ENCODE measurements at regions not wholly inside any gene's neighbourhood (a gene's known extent, or its start where the extent isn't known, plus 50 kb on each side); places are given as distances from the start of the nearest gene placed in this dataset.

- DNase-seq, result no peak
Measured at GRCh38 chr12:126488806-126489205, 1423.6 kb downstream of the AACS start.

- no peak for DNase-seq
Measured at GRCh38 chr12:126492181-126492580, 1426.9 kb downstream of the AACS start.

GRCh38 chr12:126493366-126494108 lies 1428.3 kb downstream of the AACS start:
- DNase-seq, result no peak

DNA sequence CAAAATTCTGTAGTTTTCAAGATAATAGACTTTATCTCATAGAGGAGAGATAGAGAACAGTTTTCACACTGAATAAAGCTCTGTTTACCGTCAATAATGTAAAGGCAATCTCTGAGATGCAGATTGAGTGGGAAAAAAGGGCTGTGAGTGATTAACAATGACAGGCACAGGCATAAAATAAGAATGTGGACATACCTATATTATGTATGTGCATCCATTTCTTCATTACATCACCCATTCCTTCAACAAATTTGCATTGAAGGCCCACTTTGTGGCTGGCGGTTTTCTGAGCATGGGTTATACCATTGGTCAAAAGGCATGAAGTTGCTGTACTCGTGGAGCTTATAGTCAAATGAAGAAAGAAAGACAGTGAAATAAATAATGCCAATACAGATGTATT lies 1431.0 kb downstream of the AACS start:
- DNase-seq, result no peak

GRCh38 chr12:126506426-126507182 lies 1441.4 kb downstream of the AACS start:
- no peak for DNase-seq

- DNase-seq, result no peak
Measured at GRCh38 chr12:126507231-126507630, 1442.0 kb downstream of the AACS start.

DNA sequence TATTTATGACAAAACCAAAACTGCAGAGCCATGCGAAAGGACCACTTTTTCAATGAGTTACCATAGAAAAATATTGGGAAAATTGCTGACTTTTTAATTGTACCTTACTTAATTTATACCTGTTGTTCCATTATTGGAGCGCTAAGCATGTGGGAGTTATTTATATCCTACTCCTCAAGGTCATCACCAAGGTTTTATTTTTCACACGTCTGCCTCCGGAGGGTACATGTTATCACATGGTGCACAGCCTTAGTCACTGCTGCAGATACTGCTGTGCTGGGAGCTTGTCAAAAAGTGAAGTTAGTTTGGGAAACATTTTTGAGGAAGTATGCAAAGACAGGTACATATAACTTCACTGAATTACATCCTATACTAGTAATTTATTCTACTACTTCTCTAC lies 1444.3 kb downstream of the AACS start:
- DNase-seq, result no peak

DNA sequence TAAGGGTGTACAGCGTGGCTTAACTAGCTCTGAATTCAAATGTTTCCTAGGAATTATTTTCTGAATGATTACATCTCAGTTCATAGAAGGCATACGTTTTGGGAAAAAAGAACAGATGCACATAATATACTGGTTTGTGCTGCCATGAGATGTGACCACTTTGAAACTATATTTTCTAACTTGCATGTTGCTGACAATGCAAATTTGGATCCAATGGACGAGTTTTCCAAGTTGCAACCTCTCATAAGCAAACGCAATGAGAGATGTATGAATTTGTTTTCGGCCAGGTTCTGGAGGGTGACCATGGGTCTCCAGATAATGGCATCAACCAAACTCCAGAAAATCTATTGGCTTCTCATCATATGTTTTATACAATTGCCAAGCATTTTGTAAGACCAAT lies 1445.4 kb downstream of the AACS start:
- no peak for DNase-seq

DNA sequence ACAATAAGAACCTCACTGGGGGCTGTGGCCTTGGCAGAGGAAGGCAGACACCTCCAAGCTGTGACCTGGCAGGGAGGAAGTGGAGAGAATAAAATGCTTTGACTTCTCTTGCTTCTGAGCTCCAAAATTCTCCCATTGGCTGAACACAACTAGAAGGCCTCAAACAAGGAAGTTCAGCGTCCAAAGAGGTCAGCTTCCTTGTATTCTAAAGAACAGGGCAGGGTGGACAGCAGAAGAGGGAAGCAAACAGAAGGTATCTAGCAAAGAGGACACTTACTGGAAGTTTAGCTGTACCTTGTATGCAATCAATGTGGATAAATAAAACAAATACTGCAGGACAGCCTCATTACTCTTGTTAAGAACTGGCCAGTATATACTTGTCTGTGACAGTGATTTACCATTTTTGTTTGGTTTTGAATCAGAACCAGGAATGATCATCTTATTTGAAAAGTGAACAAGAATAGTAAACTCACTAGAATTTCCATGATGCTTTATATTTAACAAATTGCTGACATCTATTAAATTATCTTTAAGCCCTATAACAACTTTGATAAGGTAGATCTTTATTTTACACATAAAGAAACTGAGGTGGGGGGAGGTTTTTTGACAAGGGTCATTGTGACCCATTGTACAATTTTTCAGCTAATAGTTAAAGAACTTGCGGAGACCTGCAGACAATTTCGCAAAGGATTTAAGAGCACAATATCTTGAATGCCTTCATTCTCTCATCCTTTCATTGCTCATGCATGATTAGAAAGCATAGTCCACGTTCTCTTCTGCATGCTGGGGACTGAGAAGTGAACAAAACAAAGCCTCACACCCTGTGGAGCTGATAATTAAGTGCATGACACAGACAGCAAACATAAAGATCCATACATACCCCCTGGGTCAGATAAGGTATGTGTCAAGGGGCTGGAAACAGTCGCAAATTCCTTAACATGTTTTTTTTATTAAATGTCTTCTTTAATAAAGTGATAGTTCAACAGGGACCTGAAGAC lies 1448.0 kb downstream of the AACS start:
- no peak for DNase-seq

DNA sequence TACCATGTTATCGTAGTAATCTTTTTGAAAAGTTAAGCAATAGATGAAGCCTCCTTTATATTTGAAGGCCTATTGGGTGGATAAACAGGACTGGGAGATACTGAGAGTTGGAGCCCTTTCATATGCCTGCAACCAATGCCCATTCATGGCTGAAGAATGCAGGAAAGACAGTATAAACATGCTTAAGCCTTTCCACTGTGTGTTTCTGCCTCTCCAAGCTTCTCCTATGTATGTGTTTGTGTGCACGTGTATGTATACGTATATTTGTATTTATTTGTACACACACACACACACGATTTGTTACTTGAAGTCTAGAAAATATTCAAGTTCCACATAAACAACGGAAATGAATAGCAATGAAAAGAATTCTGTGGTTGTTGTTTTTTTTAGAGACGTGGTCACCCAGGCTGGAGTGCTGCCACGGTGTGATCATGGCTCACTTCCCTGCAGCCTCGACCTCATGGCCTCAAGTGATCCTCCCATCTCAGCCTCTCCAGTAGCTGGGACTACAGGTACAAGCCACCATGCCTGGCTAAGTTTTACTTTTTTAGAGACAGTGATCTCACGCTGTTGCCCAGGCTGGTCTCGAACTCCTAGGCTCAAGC lies 1453.5 kb downstream of the AACS start:
- DNase-seq, result no peak

- DNase-seq, result no peak
Measured at GRCh38 chr12:126519833-126520232, 1454.6 kb downstream of the AACS start.

GRCh38 chr12:126523891-126524290 lies 1458.7 kb downstream of the AACS start:
- no peak for DNase-seq

GRCh38 chr12:126534495-126534894 lies 1469.3 kb downstream of the AACS start:
- DNase-seq, result no peak

- DNase-seq, result no peak
Measured at GRCh38 chr12:126534942-126535341, 1469.7 kb downstream of the AACS start.

DNA sequence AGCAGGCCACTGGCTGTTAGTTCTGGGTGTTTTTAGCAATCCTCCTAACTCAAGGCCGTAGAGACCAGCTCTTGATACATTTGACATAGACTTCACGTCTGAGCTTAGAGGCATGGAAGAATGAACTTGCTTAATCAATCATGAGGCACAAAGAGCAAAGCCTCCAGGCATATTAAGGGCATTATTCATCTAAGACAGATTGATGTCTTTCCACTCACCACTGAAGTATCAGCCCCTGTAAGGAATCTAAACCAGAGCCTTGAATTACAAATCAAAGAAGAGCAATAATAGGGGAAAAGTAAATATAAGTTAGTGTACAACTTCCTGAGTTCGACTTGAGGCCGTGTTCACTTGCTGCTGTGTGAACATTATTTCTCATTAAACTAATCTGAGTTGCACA lies 1470.7 kb downstream of the AACS start:
- DNase-seq, result no peak

DNA sequence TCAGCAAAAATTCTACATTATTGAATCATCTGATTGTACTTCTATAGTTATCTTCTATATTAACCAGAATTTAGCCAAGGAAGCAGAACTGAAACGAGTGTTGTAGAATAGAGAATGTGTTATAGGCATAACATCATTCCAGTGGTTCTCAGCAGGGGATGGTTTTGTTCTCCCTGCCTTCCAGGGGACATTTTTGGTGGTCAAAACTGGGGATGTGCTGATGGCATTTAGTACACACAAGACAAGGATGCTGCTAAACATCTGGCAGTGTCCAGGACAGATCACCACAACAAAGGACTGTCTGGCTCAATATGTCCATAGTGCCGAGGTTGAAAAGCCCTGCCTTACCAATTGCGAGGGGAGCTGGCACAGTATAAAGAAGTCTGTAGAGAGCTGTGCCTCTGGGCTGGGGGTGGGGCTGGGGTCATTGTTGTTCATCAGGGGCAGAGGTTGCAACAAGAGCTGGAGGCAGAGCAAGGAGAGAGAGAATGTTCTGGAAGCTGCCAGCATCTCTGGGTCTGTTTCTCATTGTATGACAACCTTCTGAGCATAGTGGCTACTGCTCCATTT lies 1472.8 kb downstream of the AACS start:
- DNase-seq, result no peak

DNA sequence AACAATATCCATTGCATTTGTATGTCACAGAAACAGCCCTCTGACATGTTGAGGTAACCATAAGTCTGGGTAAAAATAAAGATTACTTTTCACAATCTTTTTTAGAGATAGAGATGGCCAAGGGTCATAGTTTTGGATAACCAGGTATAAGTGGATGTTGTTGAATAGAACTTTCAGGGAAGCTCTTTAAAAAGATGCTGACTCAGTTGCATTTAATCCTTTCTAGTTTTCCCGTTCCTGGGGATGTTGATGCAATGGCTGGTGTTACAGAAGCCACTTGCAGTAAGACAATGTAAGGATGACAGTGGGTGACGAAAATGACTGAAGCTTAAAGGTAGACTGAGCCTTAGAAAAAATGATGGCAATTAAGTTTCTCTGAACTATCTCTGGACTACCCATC lies 1473.7 kb downstream of the AACS start:
- DNase-seq, result no peak

- no peak for DNase-seq
Measured at GRCh38 chr12:126545411-126545810, 1480.2 kb downstream of the AACS start.

- no peak for DNase-seq
Measured at GRCh38 chr12:126547905-126548304, 1482.7 kb downstream of the AACS start.

DNA sequence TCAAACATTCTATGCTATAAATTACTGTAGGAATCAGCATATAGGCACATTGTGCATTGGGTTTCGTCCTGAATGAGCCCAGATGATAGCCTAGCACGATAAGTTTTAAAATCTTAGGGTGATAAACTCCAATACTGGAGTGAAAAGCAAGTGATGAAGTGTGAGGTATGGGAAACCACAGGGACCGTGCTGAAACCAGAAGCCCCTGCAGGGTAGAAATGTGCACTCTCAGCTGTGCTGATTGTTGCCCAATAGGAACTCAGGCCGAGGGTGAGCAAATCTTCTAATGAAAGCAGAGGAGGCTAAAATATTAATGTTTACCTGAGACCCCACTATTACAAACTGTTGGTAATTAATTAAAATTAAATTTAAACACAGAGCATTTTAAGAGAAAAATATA lies 1486.6 kb downstream of the AACS start:
- no peak for DNase-seq

DNA sequence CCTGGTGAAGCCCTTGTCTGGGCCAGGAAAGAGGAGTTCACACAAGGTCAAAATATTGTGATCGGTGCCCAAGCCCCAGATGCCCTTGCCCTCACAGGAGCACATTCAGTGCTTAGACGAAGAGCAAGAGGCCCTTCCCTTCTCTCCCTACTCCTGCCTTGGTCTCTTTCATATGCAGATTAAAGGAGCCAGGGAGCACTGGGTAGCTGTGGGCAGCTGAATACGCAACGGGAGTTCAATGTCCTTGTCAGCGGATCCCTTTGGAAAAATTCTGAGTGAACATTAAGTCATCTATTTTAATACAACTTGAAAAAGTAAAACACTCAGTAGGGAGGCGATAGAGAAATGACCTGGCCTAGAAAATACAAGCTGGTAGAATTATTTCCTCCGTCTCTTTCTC lies 1489.4 kb downstream of the AACS start:
- DNase-seq, result no peak

DNA sequence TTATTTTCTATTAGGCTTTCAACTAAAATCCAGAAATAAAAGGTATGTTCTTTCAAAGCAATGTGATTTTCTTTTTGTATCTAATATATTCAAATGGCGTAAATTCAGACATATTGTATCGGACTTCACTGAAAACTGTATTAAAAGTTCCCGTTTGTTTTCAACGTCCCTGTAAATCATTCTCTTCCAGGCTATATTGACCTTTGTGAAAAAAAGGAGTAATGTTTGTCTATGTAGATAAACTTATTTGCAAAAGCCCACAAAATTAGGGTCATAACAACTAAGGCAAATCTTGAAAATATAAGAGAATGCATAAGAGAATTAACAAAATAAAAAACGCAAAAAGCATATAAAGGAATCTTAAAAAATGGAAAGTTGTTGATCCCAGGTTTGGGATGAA lies 1492.4 kb downstream of the AACS start:
- no peak for DNase-seq

DNA sequence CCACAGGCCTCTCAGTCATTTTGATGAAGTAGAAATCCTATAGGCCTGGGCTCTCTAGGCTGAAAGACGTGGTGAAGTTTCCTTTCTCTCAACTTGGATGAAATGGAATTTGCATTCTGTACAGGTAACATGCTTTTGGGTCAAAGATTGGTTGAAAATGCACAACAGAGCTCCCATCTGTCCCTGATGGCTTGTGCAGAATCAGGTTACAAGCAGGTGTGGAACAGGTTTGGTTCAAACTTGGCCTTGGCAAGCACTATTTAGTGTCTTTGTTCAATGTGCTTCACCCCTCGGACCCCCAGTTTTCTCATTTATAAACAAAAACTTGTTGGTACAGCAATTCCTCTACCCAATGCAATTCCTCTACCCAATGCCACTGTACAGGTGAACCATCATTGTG lies 1493.0 kb downstream of the AACS start:
- DNase-seq, result no peak

Measured in CD4-positive, alpha-beta T cell treated with Interleukin-17A for 1 hour (primary cell).